ENCODE measurements at regions not wholly inside any gene's neighbourhood (a gene's known extent, or its start where the extent isn't known, plus 50 kb on each side); places are given as distances from the start of the nearest gene placed in this dataset.
A peak's percentile ranks its signal among the peaks of the same experiment; 100 is the strongest.

DNA sequence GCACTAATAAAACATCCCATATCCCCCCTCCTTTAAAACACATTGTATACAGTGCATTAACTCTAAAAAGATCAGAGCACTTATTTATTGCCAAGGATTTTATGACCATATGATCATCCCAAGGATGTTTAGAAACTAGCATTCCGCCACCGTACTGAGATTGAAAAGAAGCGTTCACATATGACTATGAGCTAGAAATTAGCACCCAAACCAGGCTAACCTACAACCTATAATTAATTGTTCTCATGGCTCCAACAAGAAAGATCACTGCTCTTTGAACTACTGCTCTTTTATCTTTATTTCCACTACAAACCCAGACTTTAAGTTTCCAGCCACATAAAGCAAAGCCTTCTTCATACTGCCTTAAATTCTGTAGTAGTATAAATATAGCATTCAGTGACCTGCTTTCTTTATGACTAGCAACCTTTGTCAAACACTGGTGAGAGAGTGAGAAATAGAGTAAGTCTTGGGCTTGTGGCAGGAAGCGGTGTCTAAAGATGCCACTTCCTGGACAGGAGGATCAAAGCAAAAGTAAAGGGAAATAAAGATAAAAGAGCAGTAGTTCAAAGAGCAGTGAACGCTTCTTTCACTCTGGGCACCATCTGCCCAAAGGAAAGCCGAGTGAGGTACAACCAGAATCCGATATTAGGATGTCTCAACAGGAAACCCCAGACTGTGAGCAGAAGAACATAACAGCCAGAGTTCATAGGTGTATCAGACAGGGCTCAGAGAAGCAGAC is 151.1 kb upstream of the ERCC6L2 start (continued):
- TF ChIP-seq ZNF207 (IDR thresholded peaks at IDR 0.05; ENCODE audit: borderline replicate concordance), result no peak
- peak in 1 of 2 experiments; percentile 80; a peak in 1 of 4 replicates for TF ChIP-seq CEBPB (IDR thresholded peaks at IDR 0.05; ENCODE audit: borderline replicate concordance in 1 of 2, low read depth in 2 of 2, low read length in 2 of 2)
- peak; percentile 98 for TF ChIP-seq NFIC (IDR thresholded peaks at IDR 0.05; ENCODE audit: low read depth, low read length)
- TF ChIP-seq, protein P1, sequence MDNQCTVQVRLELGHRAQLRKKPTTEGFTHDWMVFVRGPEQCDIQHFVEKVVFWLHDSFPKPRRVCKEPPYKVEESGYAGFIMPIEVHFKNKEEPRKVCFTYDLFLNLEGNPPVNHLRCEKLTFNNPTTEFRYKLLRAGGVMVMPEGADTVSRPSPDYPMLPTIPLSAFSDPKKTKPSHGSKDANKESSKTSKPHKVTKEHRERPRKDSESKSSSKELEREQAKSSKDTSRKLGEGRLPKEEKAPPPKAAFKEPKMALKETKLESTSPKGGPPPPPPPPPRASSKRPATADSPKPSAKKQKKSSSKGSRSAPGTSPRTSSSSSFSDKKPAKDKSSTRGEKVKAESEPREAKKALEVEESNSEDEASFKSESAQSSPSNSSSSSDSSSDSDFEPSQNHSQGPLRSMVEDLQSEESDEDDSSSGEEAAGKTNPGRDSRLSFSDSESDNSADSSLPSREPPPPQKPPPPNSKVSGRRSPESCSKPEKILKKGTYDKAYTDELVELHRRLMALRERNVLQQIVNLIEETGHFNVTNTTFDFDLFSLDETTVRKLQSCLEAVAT (IDR thresholded peaks at IDR 0.05), result peak; percentile 60; the same call in 1 of the 2 replicates
- peak; percentile 56; the same call in 1 of the 2 replicates for TF ChIP-seq DPF2 (IDR thresholded peaks at IDR 0.05)
- TF ChIP-seq ESRRA (IDR thresholded peaks at IDR 0.05; ENCODE audit: low read length), result no peak
- peak; percentile 92 for TF ChIP-seq FOXM1 (IDR thresholded peaks at IDR 0.05; ENCODE audit: low read depth, low read length)
- no peak for TF ChIP-seq SIN3A (IDR thresholded peaks at IDR 0.05; ENCODE audit: low read depth, low read length)
- no peak for TF ChIP-seq NR2C2 (IDR thresholded peaks at IDR 0.05; ENCODE audit: borderline replicate concordance, control insufficient read depth, insufficient read length, low read depth)
- peak; percentile 86 to 93 for TF ChIP-seq IKZF2 (IDR thresholded peaks at IDR 0.05)
- peak; percentile 85; the same call in 1 of the 2 replicates for TF ChIP-seq CBX5 (IDR thresholded peaks at IDR 0.05; ENCODE audit: low read depth)
- peak; percentile 80 for TF ChIP-seq PML (IDR thresholded peaks at IDR 0.05; ENCODE audit: low read length)
- peak; percentile 99 for TF ChIP-seq TCF7 (IDR thresholded peaks at IDR 0.05; ENCODE audit: borderline replicate concordance)
- TF ChIP-seq IKZF1 (conservative IDR thresholded peaks at IDR 0.05), result peak; percentile 74
- no peak for TF ChIP-seq ZNF622 (IDR thresholded peaks at IDR 0.05)
- peak; percentile 86 for TF ChIP-seq NR2F1 (conservative IDR thresholded peaks at IDR 0.05)
- TF ChIP-seq, protein P2, sequence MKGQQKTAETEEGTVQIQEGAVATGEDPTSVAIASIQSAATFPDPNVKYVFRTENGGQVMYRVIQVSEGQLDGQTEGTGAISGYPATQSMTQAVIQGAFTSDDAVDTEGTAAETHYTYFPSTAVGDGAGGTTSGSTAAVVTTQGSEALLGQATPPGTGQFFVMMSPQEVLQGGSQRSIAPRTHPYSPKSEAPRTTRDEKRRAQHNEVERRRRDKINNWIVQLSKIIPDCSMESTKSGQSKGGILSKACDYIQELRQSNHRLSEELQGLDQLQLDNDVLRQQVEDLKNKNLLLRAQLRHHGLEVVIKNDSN (IDR thresholded peaks at IDR 0.05; ENCODE audit: borderline replicate concordance, extremely low read length, insufficient read depth, low read depth, low read length), result no peak
